ENCODE measurements at regions not wholly inside any gene's neighbourhood (a gene's known extent, or its start where the extent isn't known, plus 50 kb on each side); places are given as distances from the start of the nearest gene placed in this dataset.

DNA sequence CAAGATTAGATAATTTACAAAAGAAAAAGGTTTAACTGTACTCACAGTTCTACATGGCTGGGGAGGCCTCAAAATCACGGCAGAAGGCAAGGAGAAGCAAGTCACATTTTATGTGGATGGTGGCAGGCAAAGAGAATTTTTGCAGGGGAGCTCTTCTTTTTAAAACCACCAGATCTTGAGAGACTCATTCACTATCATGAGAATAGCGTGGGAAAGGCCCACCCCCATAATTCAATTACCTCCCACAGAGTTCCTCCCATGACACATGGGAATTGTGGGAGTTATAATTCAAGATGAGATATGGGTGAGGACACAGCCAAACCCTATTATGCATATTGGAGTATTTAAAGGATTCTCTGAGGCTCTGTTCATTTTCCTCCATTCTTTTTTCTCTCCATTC lies 138.7 kb upstream of the CADM2 start:
- no peak for DNase-seq (ENCODE audit: low spot score)

DNA sequence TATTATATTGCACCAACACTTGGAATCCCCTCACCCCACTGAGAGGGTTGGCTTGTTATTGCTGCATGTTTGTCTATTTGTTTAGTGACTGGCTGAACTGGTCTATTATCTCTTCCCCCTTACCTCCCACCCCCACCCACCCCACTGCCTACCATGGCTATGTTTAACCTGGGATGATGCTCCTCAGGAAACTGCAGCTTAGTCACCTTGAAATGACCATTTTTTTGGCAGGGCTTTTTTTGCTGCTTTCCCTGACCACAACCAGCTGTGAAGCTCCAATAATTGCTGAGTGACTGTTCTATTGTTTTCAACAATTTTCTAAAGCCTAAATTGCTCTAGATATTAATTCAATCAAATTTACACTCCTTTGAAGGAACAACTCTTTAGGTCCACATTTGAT lies 137.9 kb upstream of the CADM2 start:
- Histone ChIP-seq H3K27me3 (replicated peaks; ENCODE audit: insufficient read depth) (no peaks in the 10 kb centered on the region), H3K9me3 (no peaks in the 10 kb centered on the region), H3K27ac (no peak overlapping the region), H3K4me1 (ENCODE audit: control insufficient read depth in 1 of 2, low read depth in 2 of 2) (no peaks in the 10 kb centered on the region), H3K4me3 (no peak overlapping the region), H3K36me3 (no peaks in the 10 kb centered on the region)
- ATAC-seq (ENCODE audit: insufficient number of reproducible peaks, low FRiP score, low read depth) = no peak
- TF ChIP-seq, protein P1, sequence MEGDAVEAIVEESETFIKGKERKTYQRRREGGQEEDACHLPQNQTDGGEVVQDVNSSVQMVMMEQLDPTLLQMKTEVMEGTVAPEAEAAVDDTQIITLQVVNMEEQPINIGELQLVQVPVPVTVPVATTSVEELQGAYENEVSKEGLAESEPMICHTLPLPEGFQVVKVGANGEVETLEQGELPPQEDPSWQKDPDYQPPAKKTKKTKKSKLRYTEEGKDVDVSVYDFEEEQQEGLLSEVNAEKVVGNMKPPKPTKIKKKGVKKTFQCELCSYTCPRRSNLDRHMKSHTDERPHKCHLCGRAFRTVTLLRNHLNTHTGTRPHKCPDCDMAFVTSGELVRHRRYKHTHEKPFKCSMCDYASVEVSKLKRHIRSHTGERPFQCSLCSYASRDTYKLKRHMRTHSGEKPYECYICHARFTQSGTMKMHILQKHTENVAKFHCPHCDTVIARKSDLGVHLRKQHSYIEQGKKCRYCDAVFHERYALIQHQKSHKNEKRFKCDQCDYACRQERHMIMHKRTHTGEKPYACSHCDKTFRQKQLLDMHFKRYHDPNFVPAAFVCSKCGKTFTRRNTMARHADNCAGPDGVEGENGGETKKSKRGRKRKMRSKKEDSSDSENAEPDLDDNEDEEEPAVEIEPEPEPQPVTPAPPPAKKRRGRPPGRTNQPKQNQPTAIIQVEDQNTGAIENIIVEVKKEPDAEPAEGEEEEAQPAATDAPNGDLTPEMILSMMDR (IDR thresholded peaks at IDR 0.05) = no peak
- DNase-seq (ENCODE audit: low spot score) = no peak

More for the DNA sequence above, 138.7 kb upstream of the CADM2 start:
- Histone ChIP-seq H3K4me1 (ENCODE audit: control insufficient read depth in 1 of 2, low read depth in 2 of 2) (no peaks in the 10 kb centered on the region), H3K27ac (no peak overlapping the region), H3K4me3 (no peak overlapping the region), H3K27me3 (replicated peaks; ENCODE audit: insufficient read depth) (no peaks in the 10 kb centered on the region), H3K9me3 (no peaks in the 10 kb centered on the region), H3K36me3 (no peaks in the 10 kb centered on the region)
- TF ChIP-seq, protein P1 (IDR thresholded peaks at IDR 0.05) = no peak
- ATAC-seq (ENCODE audit: insufficient number of reproducible peaks, low FRiP score, low read depth) = no peak

DNA sequence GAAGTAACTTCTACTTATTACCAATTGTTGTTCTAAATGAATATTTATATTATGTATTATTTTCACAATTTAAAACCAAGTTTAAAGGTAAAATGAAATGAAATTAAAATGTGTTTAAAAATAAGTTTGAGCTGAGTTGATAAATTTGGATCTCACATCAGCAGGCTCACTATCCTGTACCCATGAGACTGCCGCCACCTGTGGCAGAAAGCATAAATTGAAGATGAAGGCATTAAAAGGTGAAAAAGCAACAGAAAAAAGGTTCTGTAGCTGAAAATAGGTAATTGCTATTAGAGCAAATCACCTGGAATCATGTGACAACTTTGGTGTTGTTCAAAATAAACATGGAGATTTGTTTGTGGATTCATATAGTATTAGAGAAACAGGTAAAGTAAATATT lies 133.0 kb upstream of the CADM2 start:
- H3K27ac ChIP-seq = no peak overlapping the region
- no peaks in the 10 kb centered on the region for H3K9me3 ChIP-seq
- DNase-seq (ENCODE audit: low spot score) (no peak), ATAC-seq (ENCODE audit: insufficient number of reproducible peaks, low FRiP score, low read depth) (no peak)
- no peak overlapping the region for H3K4me3 ChIP-seq
- no peaks in the 10 kb centered on the region for H3K36me3 ChIP-seq
- H3K4me1 ChIP-seq (ENCODE audit: control insufficient read depth in 1 of 2, low read depth in 2 of 2) = no peaks in the 10 kb centered on the region
- TF ChIP-seq, protein P1 (IDR thresholded peaks at IDR 0.05) = no peak
- no peaks in the 10 kb centered on the region for H3K27me3 ChIP-seq (replicated peaks; ENCODE audit: insufficient read depth)

DNA sequence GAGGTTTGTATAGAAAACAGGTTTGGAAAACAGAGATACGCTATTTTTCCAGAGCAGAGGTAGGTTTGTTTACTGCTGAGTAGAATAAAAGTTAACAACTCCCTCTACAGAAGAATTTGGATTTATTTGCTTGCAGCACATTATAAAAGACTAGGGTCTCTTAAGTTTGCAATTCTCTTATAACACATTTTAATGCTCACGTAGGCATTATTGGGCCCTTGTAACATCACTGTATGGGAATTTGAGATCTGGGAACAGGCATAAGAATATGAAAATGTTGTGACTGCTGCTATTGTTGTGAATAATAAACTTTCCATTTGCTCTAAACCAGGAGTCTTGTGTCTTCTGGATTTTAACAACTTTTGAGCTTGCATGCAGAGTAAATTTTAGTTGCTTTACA lies 128.3 kb upstream of the CADM2 start:
- DNase-seq (ENCODE audit: low spot score) (no peak), ATAC-seq (ENCODE audit: insufficient number of reproducible peaks, low FRiP score, low read depth) (no peak)
- H3K9me3 ChIP-seq = no peaks in the 10 kb centered on the region
- TF ChIP-seq, protein P1 (IDR thresholded peaks at IDR 0.05) = no peak
- no peak overlapping the region for H3K4me3 ChIP-seq
- H3K4me1 ChIP-seq (ENCODE audit: control insufficient read depth in 1 of 2, low read depth in 2 of 2) = no peaks in the 10 kb centered on the region
- no peaks in the 10 kb centered on the region for H3K27me3 ChIP-seq (replicated peaks; ENCODE audit: insufficient read depth)
- H3K27ac ChIP-seq = no peak overlapping the region
- no peaks in the 10 kb centered on the region for H3K36me3 ChIP-seq

DNA sequence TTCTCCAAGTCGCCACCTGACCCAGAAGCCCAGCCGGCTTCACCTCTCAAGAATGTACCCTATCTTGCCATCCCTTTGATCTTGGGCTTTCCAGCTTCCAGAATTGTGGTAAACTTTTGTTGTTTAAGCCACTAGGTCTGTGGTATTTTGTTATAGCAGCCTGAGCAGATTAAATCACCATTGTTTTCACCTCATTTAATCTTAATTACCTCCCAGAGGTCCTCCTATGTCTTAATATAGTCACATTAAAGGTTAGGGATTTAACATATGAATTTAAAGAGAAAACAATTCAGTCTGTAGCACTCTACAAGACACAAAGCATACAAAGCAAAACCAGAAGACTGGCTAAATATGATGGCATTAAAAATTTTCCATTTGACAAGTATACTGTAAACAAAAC lies 123.4 kb upstream of the CADM2 start:
- Histone ChIP-seq H3K9me3 (no peaks in the 10 kb centered on the region), H3K36me3 (no peaks in the 10 kb centered on the region), H3K27ac (no peak overlapping the region), H3K4me3 (no peak overlapping the region), H3K27me3 (replicated peaks; ENCODE audit: insufficient read depth) (no peaks in the 10 kb centered on the region), H3K4me1 (ENCODE audit: control insufficient read depth in 1 of 2, low read depth in 2 of 2) (no peaks in the 10 kb centered on the region)
- no peak for ATAC-seq (ENCODE audit: insufficient number of reproducible peaks, low FRiP score, low read depth)
- no peak for DNase-seq (ENCODE audit: low spot score)
- TF ChIP-seq, protein P1 (IDR thresholded peaks at IDR 0.05) = no peak

Data from thoracic aorta (tissue), 2 donors.